Natural killer cell (primary cell): ENCODE measurements at regions not wholly inside any gene's neighbourhood (a gene's known extent, or its start where the extent isn't known, plus 50 kb on each side); places are given as distances from the start of the nearest gene placed in this dataset.

ENCODE experiments used
- ATAC-seq, 3 donors: fragments of 150-1000 bp in 2 of 3; fragments of 200-7000 bp in 1 of 3; cut with Tn5 transposase; 1 replicate in 1 of 3; 2 replicates in 2 of 3; pipeline ENCODE4 v1.10.0; 2021; ENCODE audit warnings: mild to moderate bottlenecking in 2 of 3, moderate library complexity in 2 of 3
- DNase-seq, 2 donors: peaks; one replicate each; pipeline versions ENCODE4 v3.0.0 to v3.0.0-alpha.2; 2013 to 2021; ENCODE audit warnings: mixed read lengths in 1 of 2
- H3K27ac ChIP-seq: one replicate; pipeline ENCODE4 v1.5.1; 2013; ENCODE audit warnings: mild to moderate bottlenecking, low read length
- H3K27me3 ChIP-seq: one replicate; pipeline ENCODE4 v1.6.1; 2013; ENCODE audit warnings: low read length; ENCODE audit not compliant: control insufficient read depth, insufficient read depth
- H3K36me3 ChIP-seq: one replicate; pipeline ENCODE4 v1.6.1; 2013; ENCODE audit warnings: low read length; ENCODE audit not compliant: control insufficient read depth, insufficient read depth
- H3K4me1 ChIP-seq: one replicate; pipeline ENCODE4 v1.6.1; 2013; ENCODE audit warnings: low read length; ENCODE audit not compliant: control insufficient read depth, insufficient read depth
- H3K4me3 ChIP-seq: one replicate; pipeline ENCODE4 v1.5.1; 2013; ENCODE audit warnings: low read length
- H3K9me3 ChIP-seq: one replicate; pipeline ENCODE4 v1.6.1; 2013; ENCODE audit warnings: low read length; ENCODE audit not compliant: control insufficient read depth, insufficient read depth
- H3K27ac Mint-ChIP-seq, 2 donors: one replicate each; pipeline ENCODE4 v1.8.0; 2022; ENCODE audit warnings: mild to moderate bottlenecking in 2 of 2, mixed read lengths in 2 of 2, moderate library complexity in 1 of 2
- H3K27me3 Mint-ChIP-seq, 2 donors: one replicate each; pipeline ENCODE4 v1.8.0; 2022; ENCODE audit warnings: low read depth in 2 of 2, mixed read lengths in 2 of 2
- H3K36me3 Mint-ChIP-seq: one replicate; pipeline ENCODE4 v1.8.0; 2022; ENCODE audit warnings: mixed read lengths
- H3K4me1 Mint-ChIP-seq, 2 donors: one replicate each; pipeline ENCODE4 v1.8.0; 2022; ENCODE audit warnings: mixed read lengths in 2 of 2
- H3K4me3 Mint-ChIP-seq: one replicate; pipeline ENCODE4 v1.8.0; 2022; ENCODE audit warnings: mild to moderate bottlenecking, moderate library complexity, mixed read lengths
- H3K9me3 Mint-ChIP-seq, 2 donors: one replicate each; pipeline ENCODE4 v1.8.0; 2022; ENCODE audit warnings: mixed read lengths in 2 of 2
- WGBS: methylation state at CpG from one replicate; pipeline ENCODE4 v1.1.7; 2013; ENCODE audit warnings: missing lambda C conversion rate; ENCODE audit not compliant: insufficient coverage; 5-methylcytosine and 5-hydroxymethylcytosine counted together
- intact Hi-C: fragments of 100-400 bp; cut with micrococcal nuclease; formaldehyde crosslinking; loops from one replicate; pipeline ENCODE4 v1.14.2; 2022
- TF ChIP-seq, protein P1 (sequence below): fragments of 200-600 bp; IDR thresholded peaks from one replicate; pipeline ENCODE4 v1.8.0; 2022; ENCODE audit warnings: antibody characterized with exemption

DNA sequence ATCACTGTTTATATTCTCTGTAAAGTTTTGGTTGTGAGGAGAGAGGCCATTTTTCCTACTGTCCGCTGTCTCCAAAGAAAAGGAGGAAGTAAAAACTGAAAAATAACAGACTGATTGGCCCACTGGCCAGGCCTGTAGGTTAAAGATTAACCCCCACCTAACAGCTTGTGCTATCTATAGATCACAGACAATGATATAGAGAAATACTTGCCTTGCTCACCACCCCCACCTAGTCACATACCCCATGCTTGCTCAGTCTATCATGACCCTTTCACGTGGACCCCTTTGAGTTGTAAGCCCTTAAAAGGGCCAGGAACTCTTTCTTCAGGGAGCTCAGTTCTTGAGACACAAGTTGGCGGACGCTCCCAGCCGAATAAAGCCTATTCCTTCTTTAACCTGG is 357.4 kb downstream of the PRDM9 start:
- H3K36me3 ChIP-seq: no peaks in the 10 kb centered on the region
- H3K36me3 Mint-ChIP-seq: no peaks in the 10 kb centered on the region
- no peak overlapping the region for H3K4me3 ChIP-seq
- H3K9me3 Mint-ChIP-seq: peaks cover 4 to 11% of the 10 kb centered on the region in 2 donors
- intact Hi-C loops: no loop called here
- H3K27me3 Mint-ChIP-seq: no peaks in the 10 kb centered on the region
- no peak overlapping the region for H3K4me3 Mint-ChIP-seq
- ATAC-seq (no peak), DNase-seq (no peak)
- no peak overlapping the region for H3K27ac ChIP-seq
- H3K4me1 ChIP-seq: no peaks in the 10 kb centered on the region
- H3K4me1 Mint-ChIP-seq: no peaks in the 10 kb centered on the region
- no peaks in the 10 kb centered on the region for H3K27me3 ChIP-seq
- WGBS: 91% methylated on average over 4 of the region's 5 CpGs
- TF ChIP-seq, protein P1, sequence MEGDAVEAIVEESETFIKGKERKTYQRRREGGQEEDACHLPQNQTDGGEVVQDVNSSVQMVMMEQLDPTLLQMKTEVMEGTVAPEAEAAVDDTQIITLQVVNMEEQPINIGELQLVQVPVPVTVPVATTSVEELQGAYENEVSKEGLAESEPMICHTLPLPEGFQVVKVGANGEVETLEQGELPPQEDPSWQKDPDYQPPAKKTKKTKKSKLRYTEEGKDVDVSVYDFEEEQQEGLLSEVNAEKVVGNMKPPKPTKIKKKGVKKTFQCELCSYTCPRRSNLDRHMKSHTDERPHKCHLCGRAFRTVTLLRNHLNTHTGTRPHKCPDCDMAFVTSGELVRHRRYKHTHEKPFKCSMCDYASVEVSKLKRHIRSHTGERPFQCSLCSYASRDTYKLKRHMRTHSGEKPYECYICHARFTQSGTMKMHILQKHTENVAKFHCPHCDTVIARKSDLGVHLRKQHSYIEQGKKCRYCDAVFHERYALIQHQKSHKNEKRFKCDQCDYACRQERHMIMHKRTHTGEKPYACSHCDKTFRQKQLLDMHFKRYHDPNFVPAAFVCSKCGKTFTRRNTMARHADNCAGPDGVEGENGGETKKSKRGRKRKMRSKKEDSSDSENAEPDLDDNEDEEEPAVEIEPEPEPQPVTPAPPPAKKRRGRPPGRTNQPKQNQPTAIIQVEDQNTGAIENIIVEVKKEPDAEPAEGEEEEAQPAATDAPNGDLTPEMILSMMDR: no peak
- H3K27ac Mint-ChIP-seq: no peak overlapping the region
- peaks cover 3% of the 10 kb centered on the region for H3K9me3 ChIP-seq

DNA sequence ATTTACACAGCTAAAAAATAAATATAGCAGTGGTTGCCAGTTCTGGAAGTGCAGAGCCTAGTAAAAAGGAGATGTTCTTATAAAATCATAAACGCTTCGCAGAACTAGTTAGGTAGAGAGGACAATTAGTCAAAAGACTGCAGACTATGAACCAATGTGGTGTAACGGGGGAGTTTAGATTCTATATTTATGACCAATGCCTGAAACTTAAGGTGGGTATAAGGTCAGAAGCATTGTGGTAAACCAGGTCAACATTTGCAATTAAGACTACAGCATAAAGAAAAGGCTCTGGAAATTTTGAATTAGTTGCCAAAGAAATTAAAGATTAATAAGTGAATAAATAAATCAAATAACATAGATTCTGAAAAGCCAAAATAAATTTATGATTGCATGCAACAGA is 370.4 kb downstream of the PRDM9 start:
- H3K4me1 ChIP-seq: no peaks in the 10 kb centered on the region
- TF ChIP-seq, protein P1: no peak
- H3K27ac ChIP-seq: no peak overlapping the region
- H3K9me3 Mint-ChIP-seq: peaks cover 4 to 6% of the 10 kb centered on the region in 2 donors
- 97% methylated on average over 3 of the region's 3 CpGs for WGBS
- no peaks in the 10 kb centered on the region for H3K27me3 ChIP-seq
- intact Hi-C loops: no loop called here
- no peaks in the 10 kb centered on the region for H3K9me3 ChIP-seq
- H3K27me3 Mint-ChIP-seq: no peaks in the 10 kb centered on the region
- H3K36me3 Mint-ChIP-seq: peaks cover 2% of the 10 kb centered on the region
- ATAC-seq (no peak), DNase-seq (no peak)
- H3K27ac Mint-ChIP-seq: no peak overlapping the region
- no peak overlapping the region for H3K4me3 Mint-ChIP-seq
- H3K4me1 Mint-ChIP-seq: no peaks in the 10 kb centered on the region
- no peak overlapping the region for H3K4me3 ChIP-seq
- no peaks in the 10 kb centered on the region for H3K36me3 ChIP-seq

- Mint-ChIP-seq H3K27me3 (no peaks in the 10 kb centered on the region), H3K4me3 (no peak overlapping the region), H3K36me3 (peaks cover 10% of the 10 kb centered on the region), H3K9me3 (peaks cover 2 to 7% of the 10 kb centered on the region in 2 donors), H3K4me1 (no peaks in the 10 kb centered on the region), H3K27ac (no peak overlapping the region)
- intact Hi-C loops: no loop called here
- H3K4me3 ChIP-seq: no peak overlapping the region
- H3K9me3 ChIP-seq: no peaks in the 10 kb centered on the region
- 67% methylated on average over 2 of the region's 4 CpGs for WGBS
- ATAC-seq: no peak
- no peaks in the 10 kb centered on the region for H3K27me3 ChIP-seq
- DNase-seq: no peak
- H3K36me3 ChIP-seq: no peaks in the 10 kb centered on the region
- no peak overlapping the region for H3K27ac ChIP-seq
- H3K4me1 ChIP-seq: no peaks in the 10 kb centered on the region
- TF ChIP-seq, protein P1: no peak
Measured at GRCh38 chr5:23884405-23885031, 377.1 kb downstream of the PRDM9 start.

DNA sequence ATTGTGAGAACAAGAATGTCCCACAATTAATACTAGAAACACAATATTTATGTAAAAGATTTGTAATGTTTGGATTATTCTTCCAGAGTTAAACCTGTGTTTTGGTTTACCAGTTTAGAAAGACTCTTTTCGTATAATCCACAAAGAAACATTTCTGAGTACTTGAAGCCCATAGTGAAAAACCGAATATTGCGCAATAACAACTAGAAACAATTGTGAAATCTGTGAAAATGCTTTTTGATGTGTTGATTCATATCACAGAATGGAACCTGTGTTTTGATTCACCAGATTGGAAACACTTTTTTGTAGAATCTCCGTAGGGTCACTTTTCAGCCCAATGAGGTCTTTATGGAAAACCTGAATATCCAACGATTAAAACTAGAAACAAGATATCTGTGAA is 386.2 kb downstream of the PRDM9 start:
- Histone ChIP-seq H3K27ac (no peak overlapping the region), H3K9me3 (no peaks in the 10 kb centered on the region), H3K4me1 (no peaks in the 10 kb centered on the region), H3K36me3 (no peaks in the 10 kb centered on the region), H3K27me3 (no peaks in the 10 kb centered on the region), H3K4me3 (no peak overlapping the region)
- DNase-seq: no peak
- no peaks in the 10 kb centered on the region for H3K27me3 Mint-ChIP-seq
- 91% methylated on average over 5 of the region's 5 CpGs for WGBS
- TF ChIP-seq, protein P1: no peak
- H3K4me1 Mint-ChIP-seq: no peaks in the 10 kb centered on the region
- H3K36me3 Mint-ChIP-seq: no peaks in the 10 kb centered on the region
- peaks cover 3 to 7% of the 10 kb centered on the region in 2 donors for H3K9me3 Mint-ChIP-seq
- H3K4me3 Mint-ChIP-seq: no peak overlapping the region
- intact Hi-C loops: no loop called here
- no peak overlapping the region for H3K27ac Mint-ChIP-seq
- ATAC-seq: no peak
